Body of pancreas (tissue), 4 donors: ENCODE measurements at regions not wholly inside any gene's neighbourhood (a gene's known extent, or its start where the extent isn't known, plus 50 kb on each side); places are given as distances from the start of the nearest gene placed in this dataset.

Source experiments
- POLR2A ChIP-seq, 3 donors: fragments of 450-650 bp; IDR thresholded peaks; one replicate each; pipeline ENCODE4 v1.6.1; 2016; ENCODE audit warnings: antibody characterized with exemption in 3 of 3, mild to moderate bottlenecking in 2 of 3
- TF ChIP-seq, protein P1 (sequence below), 7 experiments: fragments of 450-650 bp in 4 of 7; fragments of 200-600 bp in 3 of 7; sonication (generic) in 3 of 7; IDR thresholded peaks; one replicate each; pipeline ENCODE4 v1.5.1; 2016 to 2019; ENCODE audit warnings: antibody characterized with exemption in 7 of 7

DNA sequence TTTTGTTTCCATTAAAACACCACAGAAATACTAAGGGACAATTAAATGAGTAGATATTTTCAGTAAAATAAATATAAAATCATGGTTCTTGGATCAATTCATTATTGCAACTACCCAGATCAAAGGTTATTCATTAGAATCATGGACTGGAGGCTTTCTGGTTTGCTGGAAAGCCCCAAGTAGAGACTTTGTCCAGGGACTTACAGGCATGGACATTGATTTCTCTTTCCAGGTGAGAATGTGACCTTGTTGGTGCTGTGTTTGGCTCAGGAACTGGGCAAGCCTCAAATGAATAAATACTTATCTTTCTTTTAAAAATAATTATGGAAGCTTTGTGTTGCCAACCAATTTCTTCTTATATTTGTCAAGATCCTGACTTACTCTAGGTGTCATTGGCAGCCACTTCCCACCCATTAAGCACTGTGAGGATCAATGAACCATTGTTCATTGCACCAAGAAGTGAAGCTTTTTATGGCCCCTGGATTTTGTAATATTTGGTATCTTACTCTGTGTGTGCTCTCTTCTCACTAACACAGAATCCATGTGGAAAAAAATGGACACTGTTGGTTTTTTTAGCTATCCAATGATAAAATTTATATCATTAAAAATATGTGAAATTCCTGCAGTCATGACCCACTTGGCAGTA is 205.8 kb upstream of the NRXN1 start:
- TF ChIP-seq, protein P1, sequence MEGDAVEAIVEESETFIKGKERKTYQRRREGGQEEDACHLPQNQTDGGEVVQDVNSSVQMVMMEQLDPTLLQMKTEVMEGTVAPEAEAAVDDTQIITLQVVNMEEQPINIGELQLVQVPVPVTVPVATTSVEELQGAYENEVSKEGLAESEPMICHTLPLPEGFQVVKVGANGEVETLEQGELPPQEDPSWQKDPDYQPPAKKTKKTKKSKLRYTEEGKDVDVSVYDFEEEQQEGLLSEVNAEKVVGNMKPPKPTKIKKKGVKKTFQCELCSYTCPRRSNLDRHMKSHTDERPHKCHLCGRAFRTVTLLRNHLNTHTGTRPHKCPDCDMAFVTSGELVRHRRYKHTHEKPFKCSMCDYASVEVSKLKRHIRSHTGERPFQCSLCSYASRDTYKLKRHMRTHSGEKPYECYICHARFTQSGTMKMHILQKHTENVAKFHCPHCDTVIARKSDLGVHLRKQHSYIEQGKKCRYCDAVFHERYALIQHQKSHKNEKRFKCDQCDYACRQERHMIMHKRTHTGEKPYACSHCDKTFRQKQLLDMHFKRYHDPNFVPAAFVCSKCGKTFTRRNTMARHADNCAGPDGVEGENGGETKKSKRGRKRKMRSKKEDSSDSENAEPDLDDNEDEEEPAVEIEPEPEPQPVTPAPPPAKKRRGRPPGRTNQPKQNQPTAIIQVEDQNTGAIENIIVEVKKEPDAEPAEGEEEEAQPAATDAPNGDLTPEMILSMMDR (IDR thresholded peaks at IDR 0.05) = no peak
- TF ChIP-seq POLR2A (IDR thresholded peaks at IDR 0.05) = no peak
